Natural killer cell (primary cell): ENCODE measurements at regions not wholly inside any gene's neighbourhood (a gene's known extent, or its start where the extent isn't known, plus 50 kb on each side); places are given as distances from the start of the nearest gene placed in this dataset.

Experiments
- ATAC-seq, 3 donors: fragments of 150-1000 bp in 2 of 3; fragments of 200-7000 bp in 1 of 3; cut with Tn5 transposase; 1 replicate in 1 of 3; 2 replicates in 2 of 3; pipeline ENCODE4 v1.10.0; 2021; ENCODE audit warnings: mild to moderate bottlenecking in 2 of 3, moderate library complexity in 2 of 3
- DNase-seq, 2 donors: peaks; one replicate each; pipeline versions ENCODE4 v3.0.0 to v3.0.0-alpha.2; 2013 to 2021; ENCODE audit warnings: mixed read lengths in 1 of 2
- H3K27ac ChIP-seq: one replicate; pipeline ENCODE4 v1.5.1; 2013; ENCODE audit warnings: mild to moderate bottlenecking, low read length
- H3K27me3 ChIP-seq: one replicate; pipeline ENCODE4 v1.6.1; 2013; ENCODE audit warnings: low read length; ENCODE audit not compliant: control insufficient read depth, insufficient read depth
- H3K36me3 ChIP-seq: one replicate; pipeline ENCODE4 v1.6.1; 2013; ENCODE audit warnings: low read length; ENCODE audit not compliant: control insufficient read depth, insufficient read depth
- H3K4me1 ChIP-seq: one replicate; pipeline ENCODE4 v1.6.1; 2013; ENCODE audit warnings: low read length; ENCODE audit not compliant: control insufficient read depth, insufficient read depth
- H3K4me3 ChIP-seq: one replicate; pipeline ENCODE4 v1.5.1; 2013; ENCODE audit warnings: low read length
- H3K9me3 ChIP-seq: one replicate; pipeline ENCODE4 v1.6.1; 2013; ENCODE audit warnings: low read length; ENCODE audit not compliant: control insufficient read depth, insufficient read depth
- H3K27ac Mint-ChIP-seq, 2 donors: one replicate each; pipeline ENCODE4 v1.8.0; 2022; ENCODE audit warnings: mild to moderate bottlenecking in 2 of 2, mixed read lengths in 2 of 2, moderate library complexity in 1 of 2
- H3K27me3 Mint-ChIP-seq, 2 donors: one replicate each; pipeline ENCODE4 v1.8.0; 2022; ENCODE audit warnings: low read depth in 2 of 2, mixed read lengths in 2 of 2
- H3K36me3 Mint-ChIP-seq: one replicate; pipeline ENCODE4 v1.8.0; 2022; ENCODE audit warnings: mixed read lengths
- H3K4me1 Mint-ChIP-seq, 2 donors: one replicate each; pipeline ENCODE4 v1.8.0; 2022; ENCODE audit warnings: mixed read lengths in 2 of 2
- H3K4me3 Mint-ChIP-seq: one replicate; pipeline ENCODE4 v1.8.0; 2022; ENCODE audit warnings: mild to moderate bottlenecking, moderate library complexity, mixed read lengths
- H3K9me3 Mint-ChIP-seq, 2 donors: one replicate each; pipeline ENCODE4 v1.8.0; 2022; ENCODE audit warnings: mixed read lengths in 2 of 2
- WGBS: methylation state at CpG from one replicate; pipeline ENCODE4 v1.1.7; 2013; ENCODE audit warnings: missing lambda C conversion rate; ENCODE audit not compliant: insufficient coverage; 5-methylcytosine and 5-hydroxymethylcytosine counted together
- intact Hi-C: fragments of 100-400 bp; cut with micrococcal nuclease; formaldehyde crosslinking; loops from one replicate; pipeline ENCODE4 v1.14.2; 2022
- TF ChIP-seq, protein P1 (sequence below): fragments of 200-600 bp; IDR thresholded peaks from one replicate; pipeline ENCODE4 v1.8.0; 2022; ENCODE audit warnings: antibody characterized with exemption

DNA sequence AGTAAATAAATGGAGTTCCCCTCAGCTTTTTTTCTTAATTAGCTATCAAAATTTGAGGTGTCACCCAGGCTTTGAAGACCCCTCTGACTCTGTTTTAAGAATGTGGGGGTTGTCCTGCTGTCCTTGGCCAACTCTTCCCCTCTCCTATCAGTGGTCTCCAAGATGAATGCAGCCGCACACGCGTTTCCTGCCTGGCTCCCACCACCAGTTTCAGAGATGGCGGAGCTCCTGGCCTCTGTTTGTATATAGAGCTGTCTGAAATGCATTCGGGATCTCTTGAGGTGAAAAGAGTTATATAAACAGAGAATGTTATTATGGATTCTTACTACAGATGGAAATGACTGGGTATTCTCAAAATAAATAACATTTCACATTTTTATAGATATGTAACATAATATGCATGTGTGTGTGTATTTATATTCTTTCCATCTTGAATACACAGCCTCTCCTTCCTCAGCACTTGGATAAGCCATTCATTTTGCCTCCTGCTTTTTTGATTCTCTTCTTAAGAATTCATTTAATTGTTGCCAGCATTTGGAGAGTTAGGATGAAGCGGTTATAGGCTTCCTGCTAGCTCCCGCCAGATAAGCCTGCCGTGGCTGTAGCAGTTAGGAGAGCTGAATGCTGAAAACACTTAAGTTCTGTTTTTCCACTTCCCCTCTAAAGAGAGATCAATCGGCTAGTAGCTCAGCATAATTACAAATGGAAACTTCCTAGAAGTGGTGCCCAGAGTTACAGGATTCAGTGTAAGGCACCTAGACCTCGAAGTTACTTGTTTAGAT is 659.3 kb upstream of the FANCL start:
- intact Hi-C loops = no loop called here
- H3K36me3 ChIP-seq = no peaks in the 10 kb centered on the region
- Mint-ChIP-seq H3K4me1 (no peaks in the 10 kb centered on the region), H3K36me3 (no peaks in the 10 kb centered on the region), H3K27ac (no peak overlapping the region), H3K4me3 (no peak overlapping the region), H3K27me3 (peaks cover 2 to 8% of the 10 kb centered on the region in 2 donors), H3K9me3 (peaks cover 0 to 6% of the 10 kb centered on the region in 2 donors)
- H3K27me3 ChIP-seq = no peaks in the 10 kb centered on the region
- no peak for ATAC-seq
- WGBS = 21% methylated on average over 5 of the region's 10 CpGs
- DNase-seq = no peak
- TF ChIP-seq, protein P1, sequence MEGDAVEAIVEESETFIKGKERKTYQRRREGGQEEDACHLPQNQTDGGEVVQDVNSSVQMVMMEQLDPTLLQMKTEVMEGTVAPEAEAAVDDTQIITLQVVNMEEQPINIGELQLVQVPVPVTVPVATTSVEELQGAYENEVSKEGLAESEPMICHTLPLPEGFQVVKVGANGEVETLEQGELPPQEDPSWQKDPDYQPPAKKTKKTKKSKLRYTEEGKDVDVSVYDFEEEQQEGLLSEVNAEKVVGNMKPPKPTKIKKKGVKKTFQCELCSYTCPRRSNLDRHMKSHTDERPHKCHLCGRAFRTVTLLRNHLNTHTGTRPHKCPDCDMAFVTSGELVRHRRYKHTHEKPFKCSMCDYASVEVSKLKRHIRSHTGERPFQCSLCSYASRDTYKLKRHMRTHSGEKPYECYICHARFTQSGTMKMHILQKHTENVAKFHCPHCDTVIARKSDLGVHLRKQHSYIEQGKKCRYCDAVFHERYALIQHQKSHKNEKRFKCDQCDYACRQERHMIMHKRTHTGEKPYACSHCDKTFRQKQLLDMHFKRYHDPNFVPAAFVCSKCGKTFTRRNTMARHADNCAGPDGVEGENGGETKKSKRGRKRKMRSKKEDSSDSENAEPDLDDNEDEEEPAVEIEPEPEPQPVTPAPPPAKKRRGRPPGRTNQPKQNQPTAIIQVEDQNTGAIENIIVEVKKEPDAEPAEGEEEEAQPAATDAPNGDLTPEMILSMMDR = no peak
- no peak overlapping the region for H3K4me3 ChIP-seq
- no peaks in the 10 kb centered on the region for H3K4me1 ChIP-seq
- no peaks in the 10 kb centered on the region for H3K9me3 ChIP-seq
- H3K27ac ChIP-seq = no peak overlapping the region

DNA sequence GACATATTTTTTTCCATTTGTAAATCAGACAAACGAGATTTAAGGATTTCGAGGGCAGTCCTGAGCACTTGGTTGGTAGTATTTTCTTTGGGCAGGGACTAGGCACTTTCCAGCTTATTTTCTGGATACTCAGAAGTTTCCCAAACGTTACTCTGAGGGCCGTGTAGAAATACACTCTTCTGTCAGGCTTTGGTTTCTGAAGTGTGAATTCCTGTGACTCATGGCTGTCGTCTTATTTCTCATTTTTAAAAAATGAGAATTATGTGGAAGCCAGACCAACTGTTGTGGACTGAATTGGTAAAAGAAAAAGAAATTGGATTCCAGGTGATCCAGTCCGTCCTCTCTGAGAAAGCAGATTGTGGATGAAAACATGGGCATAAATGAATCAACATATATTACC is 658.6 kb upstream of the FANCL start:
- DNase-seq (no peak), ATAC-seq (no peak)
- no peak overlapping the region for H3K27ac ChIP-seq
- no peak overlapping the region for H3K4me3 Mint-ChIP-seq
- H3K4me3 ChIP-seq = no peak overlapping the region
- H3K9me3 Mint-ChIP-seq = peaks cover 0 to 6% of the 10 kb centered on the region in 2 donors
- intact Hi-C loops = no loop called here
- TF ChIP-seq, protein P1 = no peak
- no peaks in the 10 kb centered on the region for H3K36me3 Mint-ChIP-seq
- 57% methylated on average over 5 of the region's 6 CpGs for WGBS
- no peak overlapping the region for H3K27ac Mint-ChIP-seq
- H3K36me3 ChIP-seq = no peaks in the 10 kb centered on the region
- peaks cover 2 to 8% of the 10 kb centered on the region in 2 donors for H3K27me3 Mint-ChIP-seq
- no peaks in the 10 kb centered on the region for H3K4me1 Mint-ChIP-seq
- no peaks in the 10 kb centered on the region for H3K9me3 ChIP-seq
- no peaks in the 10 kb centered on the region for H3K27me3 ChIP-seq
- H3K4me1 ChIP-seq = no peaks in the 10 kb centered on the region

DNA sequence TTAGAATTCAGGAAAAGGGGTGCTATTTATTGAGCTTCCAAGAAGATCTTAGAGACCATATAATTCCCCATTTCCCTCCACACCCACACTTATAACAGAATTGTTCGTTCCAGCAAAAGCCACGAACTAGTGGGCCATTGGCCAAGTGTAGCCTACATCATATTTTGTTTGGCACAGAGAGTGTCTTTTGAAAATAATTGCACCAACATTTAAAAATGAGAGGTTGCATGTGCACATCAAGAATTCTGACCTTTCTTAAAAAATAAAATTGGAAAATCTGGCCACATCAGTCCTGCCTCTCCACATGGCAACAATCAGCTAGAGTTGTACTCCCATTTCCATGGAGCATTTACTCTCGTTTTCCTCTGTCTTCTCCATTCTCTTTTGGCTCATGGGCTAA is 655.5 kb upstream of the FANCL start:
- no peaks in the 10 kb centered on the region for H3K4me1 Mint-ChIP-seq
- no peak for DNase-seq
- H3K27me3 ChIP-seq = no peaks in the 10 kb centered on the region
- TF ChIP-seq, protein P1 = no peak
- H3K36me3 Mint-ChIP-seq = no peaks in the 10 kb centered on the region
- H3K27me3 Mint-ChIP-seq = peaks cover 2 to 8% of the 10 kb centered on the region in 2 donors
- H3K9me3 Mint-ChIP-seq = peaks cover 0 to 3% of the 10 kb centered on the region in 2 donors
- intact Hi-C loops = no loop called here
- no peak overlapping the region for H3K27ac ChIP-seq
- no peaks in the 10 kb centered on the region for H3K4me1 ChIP-seq
- no peaks in the 10 kb centered on the region for H3K9me3 ChIP-seq
- no peak overlapping the region for H3K4me3 ChIP-seq
- H3K27ac Mint-ChIP-seq = no peak overlapping the region
- H3K36me3 ChIP-seq = no peaks in the 10 kb centered on the region
- no peak for ATAC-seq
- 61% methylated on average over 3 of the region's 3 CpGs for WGBS
- H3K4me3 Mint-ChIP-seq = no peak overlapping the region

DNA sequence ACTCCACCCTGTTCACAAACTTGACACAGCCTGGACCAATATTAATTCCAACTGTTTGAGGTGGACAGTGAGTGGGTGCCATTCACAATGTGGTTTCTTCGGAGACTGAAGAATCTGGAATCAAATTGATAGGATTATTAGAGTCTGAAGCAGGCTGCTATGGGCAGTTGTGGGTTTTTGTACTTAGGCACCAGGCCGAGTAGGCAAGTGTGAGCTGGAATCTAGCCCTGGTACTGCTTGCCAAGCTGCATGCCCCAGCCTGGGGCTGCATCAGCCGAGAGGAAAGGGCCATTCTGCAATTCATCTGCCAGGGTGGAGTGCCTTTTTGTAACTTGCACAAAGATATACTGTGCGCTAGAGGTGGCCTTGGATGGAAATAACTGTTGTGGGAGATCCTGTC is 654.7 kb upstream of the FANCL start:
- no peak overlapping the region for H3K4me3 ChIP-seq
- H3K27ac ChIP-seq = no peak overlapping the region
- no peak for DNase-seq
- H3K36me3 ChIP-seq = no peaks in the 10 kb centered on the region
- Mint-ChIP-seq H3K4me1 (no peaks in the 10 kb centered on the region), H3K27me3 (peaks cover 2 to 6% of the 10 kb centered on the region in 2 donors), H3K4me3 (no peak overlapping the region), H3K27ac (no peak overlapping the region), H3K36me3 (no peaks in the 10 kb centered on the region), H3K9me3 (peaks cover 0 to 3% of the 10 kb centered on the region in 2 donors)
- intact Hi-C loops = no loop called here
- no peaks in the 10 kb centered on the region for H3K27me3 ChIP-seq
- no peak for ATAC-seq
- WGBS = 85% methylated on average over 3 of the region's 4 CpGs
- no peaks in the 10 kb centered on the region for H3K4me1 ChIP-seq
- no peaks in the 10 kb centered on the region for H3K9me3 ChIP-seq
- TF ChIP-seq, protein P1 = no peak
